OCI-LY1 (cell line): ENCODE measurements at regions not wholly inside any gene's neighbourhood (a gene's known extent, or its start where the extent isn't known, plus 50 kb on each side); places are given as distances from the start of the nearest gene placed in this dataset.
"Not testable (repeated sequence)": the region's sequence is repeated elsewhere in the genome, so short reads cannot be mapped to it uniquely, and the experiment has no call there.

ENCODE experiments used
- H2AFZ ChIP-seq: fragments of 200-600 bp; sonication (generic), shearing (Covaris generic); 2 replicates; pipeline ENCODE4 v1.6.0; 2014; ENCODE audit warnings: antibody characterized with exemption, mild to moderate bottlenecking, low read length
- H3F3A ChIP-seq: fragments of 200-600 bp; sonication (generic), shearing (Covaris generic); 2 replicates; pipeline ENCODE4 v1.6.0; 2014; ENCODE audit warnings: mild to moderate bottlenecking, antibody characterized with exemption, low read length, moderate library complexity; ENCODE audit not compliant: insufficient read depth
- H3K27ac ChIP-seq: fragments of 200-600 bp; sonication (generic); 2 replicates; pipeline ENCODE4 v1.5.1; 2014; ENCODE audit warnings: low read length, mixed run types, mild to moderate bottlenecking, low read depth; ENCODE audit not compliant: poor library complexity, severe bottlenecking
- H3K27me3 ChIP-seq: fragments of 200-600 bp; sonication (generic); 2 replicates; pipeline ENCODE4 v1.6.0; 2014; ENCODE audit warnings: antibody characterized with exemption, mild to moderate bottlenecking, low read length, moderate library complexity; ENCODE audit not compliant: insufficient read depth
- H3K36me3 ChIP-seq: fragments of 200-600 bp; sonication (generic); 2 replicates; pipeline ENCODE4 v1.6.1; 2014; ENCODE audit warnings: mild to moderate bottlenecking, antibody characterized with exemption, low read length, moderate library complexity, mixed read lengths; ENCODE audit not compliant: insufficient read depth
- H3K4me1 ChIP-seq: fragments of 200-600 bp; sonication (generic); 2 replicates; pipeline ENCODE4 v1.5.1; 2014; ENCODE audit warnings: mild to moderate bottlenecking, low read length, moderate library complexity; ENCODE audit not compliant: insufficient read depth, severe bottlenecking
- H3K4me2 ChIP-seq: fragments of 200-600 bp; sonication (generic), shearing (Covaris generic); 2 replicates; pipeline ENCODE4 v1.6.1; 2014; ENCODE audit warnings: low read length
- H3K4me3 ChIP-seq: fragments of 200-600 bp; sonication (generic); 2 replicates; pipeline ENCODE4 v1.5.1; 2014; ENCODE audit warnings: low read length, low read depth, mild to moderate bottlenecking, mixed read lengths; ENCODE audit not compliant: poor library complexity, severe bottlenecking
- H3K79me2 ChIP-seq: fragments of 200-600 bp; shearing (Covaris generic); 2 replicates; pipeline ENCODE4 v1.6.1; 2016; ENCODE audit warnings: mixed run types, low read length, mixed read lengths; ENCODE audit not compliant: insufficient read depth
- H3K9ac ChIP-seq: fragments of 200-600 bp; sonication (generic), shearing (Covaris generic); 2 replicates; pipeline ENCODE4 v1.6.1; 2014; ENCODE audit warnings: mild to moderate bottlenecking, low read length, mixed read lengths
- H3K9me2 ChIP-seq: fragments of 200-600 bp; sonication (generic), shearing (Covaris generic); 2 replicates; pipeline ENCODE4 v1.6.1; 2014; ENCODE audit warnings: low read depth, mild to moderate bottlenecking, low read length, mixed read lengths
- H3K9me3 ChIP-seq: fragments of 200-600 bp; shearing (Covaris generic); 2 replicates; pipeline ENCODE4 v1.6.1; 2014; ENCODE audit warnings: low read length, mixed read lengths
- H4K20me1 ChIP-seq: fragments of 200-600 bp; sonication (generic), shearing (Covaris generic); 2 replicates; pipeline ENCODE4 v1.6.0; 2016; ENCODE audit warnings: mild to moderate bottlenecking, low read length; ENCODE audit not compliant: insufficient read depth
- CTCF ChIP-seq: fragments of 200-600 bp; sonication (generic), shearing (Covaris generic); IDR thresholded peaks from 2 replicates; pipeline ENCODE4 v1.5.1; 2017; ENCODE audit warnings: mild to moderate bottlenecking, antibody characterized with exemption, low read length, moderate library complexity, mixed read lengths
- EZH2 ChIP-seq: fragments of 200-600 bp; sonication (generic), shearing (Covaris generic); IDR thresholded peaks from 2 replicates; pipeline ENCODE4 v1.8.0; 2017; ENCODE audit warnings: borderline replicate concordance, mixed run types, mild to moderate bottlenecking, antibody characterized with exemption, low read length, moderate library complexity, mixed read lengths

GRCh38 chr14:37711356-37711830 is 116.0 kb downstream of the TTC6 start:
- TF ChIP-seq CTCF: no peak
- no peak for TF ChIP-seq EZH2
- H3K9ac ChIP-seq: no peak overlapping the region
- no peaks in the 10 kb centered on the region for H3K4me1 ChIP-seq
- no peak overlapping the region for H3K27ac ChIP-seq
- no peaks in the 10 kb centered on the region for H3K27me3 ChIP-seq
- no peaks in the 10 kb centered on the region for H3K9me3 ChIP-seq
- H3K9me2 ChIP-seq: no peaks in the 10 kb centered on the region
- H3F3A ChIP-seq: no peaks in the 10 kb centered on the region
- no peaks in the 10 kb centered on the region for H4K20me1 ChIP-seq
- no peak overlapping the region for H2AFZ ChIP-seq
- H3K79me2 ChIP-seq: no peaks in the 10 kb centered on the region
- H3K36me3 ChIP-seq: no peaks in the 10 kb centered on the region
- no peak overlapping the region for H3K4me2 ChIP-seq
- H3K4me3 ChIP-seq: no peak overlapping the region

- no peaks in the 10 kb centered on the region for H4K20me1 ChIP-seq
- no peak overlapping the region for H3K4me2 ChIP-seq
- no peaks in the 10 kb centered on the region for H3K9me3 ChIP-seq
- H3K9me2 ChIP-seq: no peaks in the 10 kb centered on the region
- no peak overlapping the region for H3K4me3 ChIP-seq
- H3K79me2 ChIP-seq: no peaks in the 10 kb centered on the region
- H3K4me1 ChIP-seq: no peaks in the 10 kb centered on the region
- TF ChIP-seq EZH2 (no peak), CTCF (no peak)
- no peak overlapping the region for H3K9ac ChIP-seq
- H3K27ac ChIP-seq: no peak overlapping the region
- H2AFZ ChIP-seq: no peak overlapping the region
- H3K36me3 ChIP-seq: no peaks in the 10 kb centered on the region
- no peaks in the 10 kb centered on the region for H3F3A ChIP-seq
- H3K27me3 ChIP-seq: no peaks in the 10 kb centered on the region
Observed at GRCh38 chr14:37711831-37712475, 116.5 kb downstream of the TTC6 start.

- not testable (repeated sequence) for H3K9ac ChIP-seq, H3K9me2 ChIP-seq, H3K36me3 ChIP-seq, H3K9me3 ChIP-seq, H3K27ac ChIP-seq, H2AFZ ChIP-seq, H3K27me3 ChIP-seq, H3K4me1 ChIP-seq, H3K4me2 ChIP-seq, H3K4me3 ChIP-seq, H3K79me2 ChIP-seq, H3F3A ChIP-seq, H4K20me1 ChIP-seq
Observed at GRCh38 chr14:37712476-37712860, 117.0 kb downstream of the TTC6 start.

GRCh38 chr14:37712976-37713431 is 117.6 kb downstream of the TTC6 start:
- Histone ChIP-seq H3K9me2 (no peaks in the 10 kb centered on the region), H2AFZ (no peak overlapping the region), H3K36me3 (no peaks in the 10 kb centered on the region), H3F3A (no peaks in the 10 kb centered on the region), H3K79me2 (no peaks in the 10 kb centered on the region), H3K27me3 (no peaks in the 10 kb centered on the region), H3K27ac (no peak overlapping the region), H3K9me3 (no peaks in the 10 kb centered on the region), H3K4me1 (no peaks in the 10 kb centered on the region), H3K4me2 (no peak overlapping the region), H4K20me1 (no peaks in the 10 kb centered on the region), H3K9ac (no peak overlapping the region), H3K4me3 (no peak overlapping the region)
- TF ChIP-seq EZH2 (no peak), CTCF (no peak)
